OCI-LY3 (cell line): ENCODE measurements at regions not wholly inside any gene's neighbourhood (a gene's known extent, or its start where the extent isn't known, plus 50 kb on each side); places are given as distances from the start of the nearest gene placed in this dataset.

Experiments used
- H2AFZ ChIP-seq: fragments of 200-600, 300-600 bp; shearing (Covaris generic); 2 replicates; pipeline ENCODE4 v1.6.0; 2014; ENCODE audit warnings: antibody characterized with exemption, low read depth, low read length
- H3K27ac ChIP-seq: fragments of 200-600, 300-600 bp; sonication (generic); 2 replicates; pipeline ENCODE4 v1.5.1; 2014; ENCODE audit warnings: mild to moderate bottlenecking, low read length, moderate library complexity, mixed read lengths
- H3K27me3 ChIP-seq: fragments of 200-600, 300-600 bp; sonication (generic); 2 replicates; pipeline ENCODE4 v1.6.1; 2014; ENCODE audit warnings: low read depth, low read length, mixed read lengths
- H3K36me3 ChIP-seq: fragments of 200-600, 300-600 bp; sonication (generic); replicated peaks from 2 replicates; pipeline ENCODE3; 2014; ENCODE audit warnings: low read depth, low read length, mixed read lengths
- H3K4me1 ChIP-seq: fragments of 300-600, 200-600 bp; sonication (generic); 2 replicates; pipeline ENCODE4 v1.6.1; 2014; ENCODE audit warnings: low read length, mixed read lengths
- H3K4me2 ChIP-seq: fragments of 200-600, 300-600 bp; sonication (generic); 2 replicates; pipeline ENCODE4 v1.6.1; 2014; ENCODE audit warnings: low read length, mixed read lengths
- H3K4me3 ChIP-seq: fragments of 300-600, 200-600 bp; sonication (generic); 2 replicates; pipeline ENCODE4 v1.5.1; 2014; ENCODE audit warnings: antibody characterized with exemption, mild to moderate bottlenecking, low read length, moderate library complexity
- H3K79me2 ChIP-seq: fragments of 300-600, 200-600 bp; shearing (Covaris generic); 2 replicates; pipeline ENCODE4 v1.6.1; 2014; ENCODE audit warnings: mild to moderate bottlenecking, low read length, mixed read lengths
- H3K9ac ChIP-seq: fragments of 300-600, 200-600 bp; shearing (Covaris generic); 2 replicates; pipeline ENCODE4 v1.6.0; 2014; ENCODE audit warnings: mild to moderate bottlenecking, low read length, moderate library complexity
- H3K9me3 ChIP-seq: fragments of 200-600, 300-600 bp; shearing (Covaris generic); 2 replicates; pipeline ENCODE4 v1.6.1; 2014; ENCODE audit warnings: low read length, mixed read lengths; ENCODE audit not compliant: insufficient read depth
- H4K20me1 ChIP-seq: fragments of 200-600, 300-600 bp; sonication (generic); 2 replicates; pipeline ENCODE4 v1.6.1; 2016; ENCODE audit warnings: low read length, mixed read lengths; ENCODE audit not compliant: insufficient read depth
- EZH2phosphoT487 ChIP-seq: fragments of 200-600 bp; shearing (Covaris generic); IDR thresholded peaks from 2 replicates; pipeline ENCODE4 v1.6.1; 2018; ENCODE audit warnings: antibody characterized with exemption, mixed run types, low read depth
- TF ChIP-seq, protein P1 (sequence below): fragments of 200-600, 300-600 bp; sonication (generic); IDR thresholded peaks from 2 replicates; pipeline ENCODE4 v1.5.1; 2014; ENCODE audit warnings: antibody characterized with exemption, low read length, low read depth

DNA sequence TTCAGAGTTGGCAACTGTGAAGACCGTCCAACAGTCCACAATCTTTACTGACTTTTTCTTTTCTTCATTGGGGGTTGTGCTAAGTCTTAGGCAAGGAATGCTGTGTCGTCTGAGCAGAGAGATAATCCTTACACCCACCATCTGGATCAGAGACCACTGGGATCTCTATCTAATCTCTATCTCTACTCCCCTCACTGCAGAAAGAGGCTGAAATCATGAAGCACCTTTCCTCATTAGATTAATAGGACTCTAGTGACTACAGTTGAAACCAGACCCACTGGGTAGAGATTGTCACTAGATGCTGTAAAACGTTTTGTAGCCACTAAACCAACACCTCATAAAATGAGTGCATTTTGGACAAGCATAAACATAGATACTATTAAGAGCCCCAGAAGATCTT lies 387.4 kb upstream of the CELF2 start:
- H4K20me1 ChIP-seq, result no peaks in the 10 kb centered on the region
- H3K9ac ChIP-seq, result no peak overlapping the region
- no peak overlapping the region for H3K4me2 ChIP-seq
- H3K9me3 ChIP-seq, result no peaks in the 10 kb centered on the region
- no peak overlapping the region for H3K4me3 ChIP-seq
- H3K27ac ChIP-seq, result no peak overlapping the region
- H3K4me1 ChIP-seq, result no peaks in the 10 kb centered on the region
- no peaks in the 10 kb centered on the region for H3K79me2 ChIP-seq
- H3K36me3 ChIP-seq, result no peaks in the 10 kb centered on the region
- no peak for TF ChIP-seq EZH2phosphoT487
- TF ChIP-seq, protein P1, sequence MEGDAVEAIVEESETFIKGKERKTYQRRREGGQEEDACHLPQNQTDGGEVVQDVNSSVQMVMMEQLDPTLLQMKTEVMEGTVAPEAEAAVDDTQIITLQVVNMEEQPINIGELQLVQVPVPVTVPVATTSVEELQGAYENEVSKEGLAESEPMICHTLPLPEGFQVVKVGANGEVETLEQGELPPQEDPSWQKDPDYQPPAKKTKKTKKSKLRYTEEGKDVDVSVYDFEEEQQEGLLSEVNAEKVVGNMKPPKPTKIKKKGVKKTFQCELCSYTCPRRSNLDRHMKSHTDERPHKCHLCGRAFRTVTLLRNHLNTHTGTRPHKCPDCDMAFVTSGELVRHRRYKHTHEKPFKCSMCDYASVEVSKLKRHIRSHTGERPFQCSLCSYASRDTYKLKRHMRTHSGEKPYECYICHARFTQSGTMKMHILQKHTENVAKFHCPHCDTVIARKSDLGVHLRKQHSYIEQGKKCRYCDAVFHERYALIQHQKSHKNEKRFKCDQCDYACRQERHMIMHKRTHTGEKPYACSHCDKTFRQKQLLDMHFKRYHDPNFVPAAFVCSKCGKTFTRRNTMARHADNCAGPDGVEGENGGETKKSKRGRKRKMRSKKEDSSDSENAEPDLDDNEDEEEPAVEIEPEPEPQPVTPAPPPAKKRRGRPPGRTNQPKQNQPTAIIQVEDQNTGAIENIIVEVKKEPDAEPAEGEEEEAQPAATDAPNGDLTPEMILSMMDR, result no peak
- H2AFZ ChIP-seq, result no peak overlapping the region
- H3K27me3 ChIP-seq, result no peaks in the 10 kb centered on the region

- Histone ChIP-seq H2AFZ (no peak overlapping the region), H3K4me2 (no peak overlapping the region), H3K9ac (no peak overlapping the region), H3K27ac (no peak overlapping the region), H4K20me1 (no peaks in the 10 kb centered on the region), H3K9me3 (no peaks in the 10 kb centered on the region), H3K4me1 (no peaks in the 10 kb centered on the region), H3K4me3 (no peak overlapping the region), H3K27me3 (no peaks in the 10 kb centered on the region), H3K36me3 (no peaks in the 10 kb centered on the region), H3K79me2 (no peaks in the 10 kb centered on the region)
- no peak for TF ChIP-seq EZH2phosphoT487
- TF ChIP-seq, protein P1, result no peak
Measured at GRCh38 chr10:10630782-10631181, 386.9 kb upstream of the CELF2 start.

GRCh38 chr10:10642189-10642588 lies 375.5 kb upstream of the CELF2 start:
- Histone ChIP-seq H3K27ac (no peak overlapping the region), H3K4me2 (no peak overlapping the region), H3K4me1 (no peaks in the 10 kb centered on the region), H3K9ac (no peak overlapping the region), H2AFZ (no peak overlapping the region), H3K4me3 (no peak overlapping the region), H4K20me1 (no peaks in the 10 kb centered on the region), H3K27me3 (no peaks in the 10 kb centered on the region), H3K9me3 (no peaks in the 10 kb centered on the region), H3K36me3 (no peaks in the 10 kb centered on the region), H3K79me2 (no peaks in the 10 kb centered on the region)
- no peak for TF ChIP-seq EZH2phosphoT487
- TF ChIP-seq, protein P1, result no peak

GRCh38 chr10:10642751-10643150 lies 374.9 kb upstream of the CELF2 start:
- Histone ChIP-seq H4K20me1 (no peaks in the 10 kb centered on the region), H3K9ac (no peak overlapping the region), H3K9me3 (no peaks in the 10 kb centered on the region), H2AFZ (no peak overlapping the region), H3K27ac (no peak overlapping the region), H3K27me3 (no peaks in the 10 kb centered on the region), H3K4me1 (no peaks in the 10 kb centered on the region), H3K79me2 (no peaks in the 10 kb centered on the region), H3K4me2 (no peak overlapping the region), H3K36me3 (no peaks in the 10 kb centered on the region), H3K4me3 (no peak overlapping the region)
- no peak for TF ChIP-seq EZH2phosphoT487
- TF ChIP-seq, protein P1, result no peak
